ENCODE measurements at regions not wholly inside any gene's neighbourhood (a gene's known extent, or its start where the extent isn't known, plus 50 kb on each side); places are given as distances from the start of the nearest gene placed in this dataset.

DNA sequence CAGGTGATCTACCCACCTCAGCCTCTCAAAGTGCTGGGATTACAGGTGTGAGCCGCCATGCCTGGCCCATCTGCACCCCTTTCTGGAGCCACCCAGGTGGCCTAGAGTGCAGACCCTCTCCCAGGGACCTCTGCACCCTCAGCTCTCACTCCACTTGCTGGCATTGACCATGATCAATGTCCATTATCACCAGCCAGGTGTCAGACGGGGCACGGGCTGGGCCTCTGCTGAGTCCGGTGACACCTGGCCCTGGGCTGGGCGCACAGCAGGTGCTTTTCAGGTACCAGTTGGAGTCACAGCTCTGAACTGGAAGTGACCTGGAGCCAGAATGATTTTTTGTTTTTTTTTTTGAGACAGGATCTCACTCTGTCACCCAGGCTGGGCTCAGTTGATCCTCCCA, 91.8 kb upstream of the PMEPA1 start:
- no peaks in the 10 kb centered on the region for H3K36me3 Mint-ChIP-seq
- no peaks in the 10 kb centered on the region for H3K4me1 Mint-ChIP-seq
- H3K9me3 Mint-ChIP-seq: no peaks in the 10 kb centered on the region
- H3K27ac Mint-ChIP-seq: no peak overlapping the region
- ATAC-seq: peak; percentile 14
- H3K27me3 Mint-ChIP-seq: peaks cover 16% of the 10 kb centered on the region
- no peak overlapping the region for H3K4me3 Mint-ChIP-seq

DNA sequence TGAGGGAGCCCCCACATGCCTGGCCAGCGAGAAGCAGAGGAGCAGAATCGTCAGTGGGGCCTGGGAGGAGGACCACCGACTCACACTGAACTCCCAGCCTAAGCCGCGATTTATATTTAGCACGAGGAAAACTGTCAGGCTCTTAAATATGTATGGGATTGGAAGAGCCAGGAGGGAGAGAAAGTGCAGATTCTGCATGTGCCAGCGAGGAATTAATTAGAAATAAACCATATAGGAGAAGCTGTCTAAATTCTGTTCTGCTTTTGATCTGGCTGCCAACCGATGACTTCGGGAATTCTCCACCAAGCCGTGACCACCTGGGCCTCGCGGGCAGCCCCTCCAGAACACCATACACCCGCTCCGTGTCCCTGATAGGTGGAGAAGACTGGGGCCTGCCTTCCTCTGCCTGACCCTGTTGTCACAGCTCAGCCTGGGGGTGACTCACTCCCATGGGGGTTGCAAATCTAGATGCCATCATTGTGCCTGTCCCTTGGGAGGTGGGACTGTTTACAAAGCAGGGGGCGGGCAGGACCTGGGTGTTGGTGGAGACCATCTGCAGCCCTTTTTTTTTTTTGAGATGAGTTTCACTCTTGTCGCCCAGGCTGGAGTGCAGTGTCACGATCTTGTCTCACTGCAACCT, 91.1 kb upstream of the PMEPA1 start:
- Mint-ChIP-seq H3K27ac (no peak overlapping the region), H3K9me3 (no peaks in the 10 kb centered on the region), H3K4me3 (no peak overlapping the region), H3K27me3 (peaks cover 11% of the 10 kb centered on the region), H3K4me1 (no peaks in the 10 kb centered on the region), H3K36me3 (no peaks in the 10 kb centered on the region)
- ATAC-seq: no peak

DNA sequence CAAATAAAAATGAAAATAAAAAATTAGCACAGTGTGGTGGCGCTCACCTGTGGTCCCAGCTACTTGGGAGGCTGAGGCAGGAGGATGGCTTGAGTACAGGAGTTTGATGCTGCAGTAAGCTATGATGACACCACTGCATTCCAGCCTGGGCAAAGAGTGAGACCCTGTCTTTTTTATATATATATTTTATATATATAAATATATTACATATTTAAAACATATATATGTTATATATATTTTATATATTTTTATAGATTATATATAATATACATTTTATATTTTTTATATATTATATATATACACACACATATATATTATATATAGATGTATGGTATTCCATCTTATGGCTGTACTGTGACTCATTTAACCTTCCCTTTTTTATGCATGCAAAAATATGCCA, 87.6 kb upstream of the PMEPA1 start:
- Mint-ChIP-seq H3K36me3 (no peaks in the 10 kb centered on the region), H3K4me1 (no peaks in the 10 kb centered on the region), H3K4me3 (no peak overlapping the region), H3K9me3 (no peaks in the 10 kb centered on the region), H3K27ac (no peak overlapping the region), H3K27me3 (peaks cover 17% of the 10 kb centered on the region)
- ATAC-seq: no peak

DNA sequence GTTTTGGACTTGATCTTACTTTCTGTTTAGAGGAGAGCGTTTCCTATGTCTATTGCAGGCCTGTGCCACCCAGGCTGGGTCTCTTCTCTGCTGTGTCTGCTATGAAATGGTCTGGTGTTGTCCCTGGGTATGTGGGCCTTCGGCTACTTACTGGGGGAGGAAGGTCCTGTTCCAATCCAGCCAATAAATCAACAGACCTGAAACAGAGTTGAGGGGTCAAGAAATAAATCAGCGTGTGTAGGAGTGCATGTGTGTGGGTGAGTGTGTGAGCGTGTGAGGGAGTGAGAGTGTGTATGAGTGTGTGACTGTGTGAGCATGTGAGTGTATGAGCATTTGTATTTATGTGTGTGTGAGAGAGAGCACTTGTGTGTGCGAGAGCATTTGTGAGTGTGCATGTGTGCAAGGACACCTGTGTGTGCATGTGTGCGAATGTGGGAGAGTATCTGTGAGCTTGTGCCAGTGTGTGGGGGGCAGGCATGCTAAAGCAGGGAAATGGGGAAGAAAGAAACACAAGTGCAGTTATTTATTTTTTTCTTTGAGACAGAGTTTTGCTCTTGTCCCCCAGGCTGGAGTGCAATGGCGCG, 86.3 kb upstream of the PMEPA1 start:
- H3K27me3 Mint-ChIP-seq: peaks cover 17% of the 10 kb centered on the region
- ATAC-seq: no peak
- no peak overlapping the region for H3K27ac Mint-ChIP-seq
- H3K9me3 Mint-ChIP-seq: peaks cover 3% of the 10 kb centered on the region
- no peaks in the 10 kb centered on the region for H3K4me1 Mint-ChIP-seq
- no peak overlapping the region for H3K4me3 Mint-ChIP-seq
- no peaks in the 10 kb centered on the region for H3K36me3 Mint-ChIP-seq

DNA sequence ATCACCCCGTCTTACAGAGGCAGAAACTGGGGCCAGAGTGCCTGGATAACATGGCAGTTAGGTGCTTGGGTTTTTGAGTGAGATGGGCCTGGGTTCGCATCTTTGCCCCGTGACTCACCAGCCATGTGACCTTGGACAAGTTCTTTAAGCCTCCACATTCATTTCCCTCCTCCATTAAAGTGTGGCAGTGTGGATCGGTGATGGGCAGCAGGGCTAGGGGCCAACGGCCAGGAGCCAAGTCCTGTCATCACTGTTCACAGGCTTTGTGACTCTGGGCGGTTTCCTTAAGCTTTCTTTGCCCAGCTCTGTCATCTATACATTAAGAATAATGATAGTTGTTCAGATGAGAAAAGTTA, 85.5 kb upstream of the PMEPA1 start:
- no peak overlapping the region for H3K27ac Mint-ChIP-seq
- ATAC-seq: no peak
- H3K4me3 Mint-ChIP-seq: no peak overlapping the region
- peaks cover 3% of the 10 kb centered on the region for H3K9me3 Mint-ChIP-seq
- H3K27me3 Mint-ChIP-seq: peaks cover 17% of the 10 kb centered on the region
- H3K4me1 Mint-ChIP-seq: no peaks in the 10 kb centered on the region
- H3K36me3 Mint-ChIP-seq: no peaks in the 10 kb centered on the region

DNA sequence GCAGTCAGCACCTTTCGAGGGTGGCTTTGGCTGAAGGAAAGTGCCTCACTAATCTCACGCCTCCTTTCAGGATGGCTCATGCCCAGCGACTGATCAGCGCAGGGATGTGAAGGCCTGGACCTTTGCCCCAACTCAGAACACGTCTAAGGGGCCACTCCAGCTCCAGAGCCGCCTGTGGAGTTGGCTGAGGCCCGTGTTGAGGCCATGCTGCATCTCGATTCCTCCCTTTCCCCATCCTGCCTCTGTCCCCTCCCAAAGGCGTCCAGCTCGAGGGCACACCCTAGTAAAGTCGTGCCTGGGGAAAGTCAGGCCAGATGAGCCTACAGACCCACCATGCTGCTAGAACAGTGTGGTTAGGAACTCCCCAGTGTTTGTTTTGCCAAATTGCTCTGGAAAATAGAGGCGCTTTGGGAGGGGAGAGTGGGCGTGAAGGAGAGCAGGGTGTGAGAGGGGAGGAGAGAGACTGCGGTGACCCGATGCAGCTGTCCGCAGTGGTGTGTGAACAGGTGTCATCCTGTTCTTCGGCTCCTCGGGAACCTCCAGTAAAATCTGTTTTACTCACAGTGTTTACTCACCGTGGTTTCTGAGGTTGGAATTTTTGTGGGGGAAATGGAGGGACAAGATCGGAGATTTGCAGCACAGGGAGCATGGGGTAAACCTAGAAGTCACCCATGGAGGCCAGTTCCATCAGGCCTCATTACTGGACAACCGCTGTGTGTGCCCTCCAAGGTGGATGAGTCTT, 85.0 kb upstream of the PMEPA1 start:
- H3K9me3 Mint-ChIP-seq: peaks cover 3% of the 10 kb centered on the region
- peaks cover 17% of the 10 kb centered on the region for H3K27me3 Mint-ChIP-seq
- H3K36me3 Mint-ChIP-seq: no peaks in the 10 kb centered on the region
- no peak for ATAC-seq
- no peak overlapping the region for H3K4me3 Mint-ChIP-seq
- H3K27ac Mint-ChIP-seq: no peak overlapping the region
- H3K4me1 Mint-ChIP-seq: no peaks in the 10 kb centered on the region

DNA sequence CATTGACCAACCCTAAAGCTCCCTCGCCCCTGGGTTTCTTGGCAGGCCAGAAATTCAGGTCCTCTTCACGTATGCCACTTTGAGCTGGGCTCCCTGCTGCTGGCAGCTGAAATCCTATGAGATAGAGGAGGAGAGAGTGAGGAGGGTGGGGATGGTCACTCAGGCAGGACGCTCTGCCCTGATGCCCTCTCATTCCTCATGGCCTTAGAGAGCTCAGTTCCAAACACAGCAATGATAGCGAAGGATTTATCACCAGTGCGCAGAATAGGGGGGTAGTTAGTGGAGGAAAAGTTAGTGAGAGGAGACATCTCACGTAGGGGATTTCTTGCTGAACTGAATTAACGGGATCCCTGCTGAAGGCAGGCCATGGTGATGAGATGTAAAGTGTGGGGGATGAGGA, 84.2 kb upstream of the PMEPA1 start:
- Mint-ChIP-seq H3K4me1 (no peaks in the 10 kb centered on the region), H3K4me3 (no peak overlapping the region), H3K9me3 (peaks cover 3% of the 10 kb centered on the region), H3K27ac (no peak overlapping the region), H3K36me3 (no peaks in the 10 kb centered on the region), H3K27me3 (peaks cover 12% of the 10 kb centered on the region)
- no peak for ATAC-seq

DNA sequence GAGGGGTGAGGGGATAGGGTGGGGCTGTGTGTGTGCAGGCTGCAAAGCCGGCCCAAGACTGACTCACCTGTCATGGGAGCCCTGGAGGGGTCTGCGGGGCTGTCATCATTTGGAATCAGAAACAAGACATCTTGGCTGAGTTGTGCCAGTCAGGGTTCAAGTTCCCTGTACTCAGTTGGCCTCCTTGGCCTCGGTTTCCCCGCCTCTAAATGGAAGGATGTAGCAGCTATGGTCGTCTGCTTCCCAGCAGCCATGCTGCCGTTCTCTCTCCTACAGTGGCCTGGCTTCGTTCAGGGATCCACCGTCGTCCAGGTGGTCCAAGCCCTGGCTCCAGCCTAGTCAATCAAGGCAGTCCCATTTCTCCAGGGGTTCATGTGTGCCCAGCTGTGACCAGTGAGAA, 83.6 kb upstream of the PMEPA1 start:
- H3K4me1 Mint-ChIP-seq: no peaks in the 10 kb centered on the region
- no peak for ATAC-seq
- no peak overlapping the region for H3K27ac Mint-ChIP-seq
- peaks cover 17% of the 10 kb centered on the region for H3K27me3 Mint-ChIP-seq
- H3K36me3 Mint-ChIP-seq: no peaks in the 10 kb centered on the region
- H3K4me3 Mint-ChIP-seq: no peak overlapping the region
- H3K9me3 Mint-ChIP-seq: peaks cover 3% of the 10 kb centered on the region

DNA sequence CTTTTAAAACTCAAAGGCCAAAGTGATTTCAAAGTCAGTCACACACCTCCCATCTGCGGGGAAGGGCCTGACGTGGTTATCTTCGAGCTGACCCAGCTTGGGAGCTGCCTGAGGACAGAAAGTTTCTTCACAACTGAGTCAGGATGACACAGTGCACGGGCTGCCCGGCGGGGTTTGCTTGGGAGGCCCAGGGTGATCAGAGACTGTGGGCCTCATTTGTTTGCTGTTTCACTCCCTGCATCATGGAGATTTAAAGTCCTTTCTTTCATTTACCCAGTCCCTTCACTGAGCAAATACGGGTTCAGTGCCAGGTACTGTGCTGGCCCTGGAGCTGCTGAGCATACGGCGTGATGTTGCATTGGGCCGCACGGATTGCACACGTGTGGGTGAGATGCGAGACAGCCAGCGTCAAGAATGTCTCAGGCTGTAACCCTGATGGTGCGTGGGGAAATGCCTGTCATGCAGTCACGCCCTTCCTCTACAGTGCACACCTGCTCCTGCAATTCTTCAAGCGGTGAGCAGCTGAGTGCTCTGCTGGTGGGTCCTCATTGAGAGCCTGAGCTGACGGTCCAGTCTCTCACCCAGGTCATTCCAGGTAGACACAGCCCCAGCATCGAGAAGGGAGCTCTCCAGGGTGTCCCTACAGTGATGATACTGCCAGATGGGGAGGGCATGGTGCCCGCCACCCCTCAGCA, 82.7 kb upstream of the PMEPA1 start:
- Mint-ChIP-seq H3K4me3 (no peak overlapping the region), H3K9me3 (peaks cover 3% of the 10 kb centered on the region), H3K27ac (no peak overlapping the region), H3K36me3 (no peaks in the 10 kb centered on the region), H3K27me3 (peaks cover 26% of the 10 kb centered on the region), H3K4me1 (no peaks in the 10 kb centered on the region)
- no peak for ATAC-seq

DNA sequence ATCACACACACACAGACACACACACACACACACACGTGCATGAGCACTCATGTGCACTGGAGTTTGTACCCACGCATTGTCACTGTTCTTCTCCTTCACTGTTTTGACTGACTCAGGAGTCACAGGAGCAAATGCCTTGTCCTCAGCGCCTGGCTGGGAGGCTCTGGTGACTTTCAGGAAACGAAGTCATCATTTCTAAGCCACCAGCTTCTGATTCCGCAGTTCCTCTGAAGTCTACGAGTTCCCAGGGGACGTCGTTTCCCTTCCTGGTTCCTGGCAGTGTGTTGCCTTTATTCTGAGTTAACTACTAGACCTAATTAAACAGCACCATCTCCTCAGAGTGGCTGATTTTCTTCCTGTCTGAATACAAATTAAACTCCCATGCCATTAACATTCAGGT, 82.2 kb upstream of the PMEPA1 start:
- H3K36me3 Mint-ChIP-seq: no peaks in the 10 kb centered on the region
- H3K4me3 Mint-ChIP-seq: no peak overlapping the region
- no peak for ATAC-seq
- no peak overlapping the region for H3K27ac Mint-ChIP-seq
- H3K9me3 Mint-ChIP-seq: peaks cover 3% of the 10 kb centered on the region
- H3K4me1 Mint-ChIP-seq: no peaks in the 10 kb centered on the region
- peaks cover 32% of the 10 kb centered on the region for H3K27me3 Mint-ChIP-seq

DNA sequence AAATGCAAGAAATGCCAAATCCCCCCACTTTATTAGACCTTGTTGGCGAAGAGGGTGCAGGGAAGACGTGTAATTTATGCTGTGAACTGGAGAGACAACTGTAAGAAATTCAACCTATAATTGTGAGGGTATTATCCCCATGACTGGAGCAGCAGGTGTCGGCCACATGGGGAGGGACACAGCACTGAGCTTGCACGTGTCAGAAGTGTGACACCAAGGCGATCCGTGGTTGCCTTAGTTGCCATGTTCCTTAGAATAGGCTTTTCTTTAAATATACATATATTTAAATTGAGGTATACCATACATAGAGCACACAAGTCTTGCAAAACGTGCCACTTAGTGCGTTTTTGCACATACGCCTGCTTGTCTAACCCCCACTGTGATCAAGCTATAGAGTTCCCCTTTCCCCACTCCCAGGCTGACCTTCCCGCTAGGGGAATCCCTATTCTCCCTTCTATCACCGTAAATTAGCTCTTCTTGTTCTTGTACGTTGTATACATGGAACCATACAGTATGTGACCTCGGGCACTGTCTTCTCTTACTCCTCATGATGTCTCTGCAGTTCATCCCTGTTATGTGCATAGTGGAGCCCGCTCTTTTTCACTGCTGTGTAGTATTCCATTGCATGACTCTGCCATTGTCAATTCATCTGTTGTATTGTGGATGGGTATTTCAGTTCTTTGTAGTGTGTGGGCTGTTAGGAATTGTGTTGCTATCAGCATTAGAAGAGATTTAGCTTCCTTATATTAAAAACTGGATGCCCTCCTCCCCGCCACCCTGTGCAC, 81.6 kb upstream of the PMEPA1 start:
- H3K9me3 Mint-ChIP-seq: peaks cover 3% of the 10 kb centered on the region
- no peak for ATAC-seq
- H3K27me3 Mint-ChIP-seq: peaks cover 32% of the 10 kb centered on the region
- H3K27ac Mint-ChIP-seq: no peak overlapping the region
- no peak overlapping the region for H3K4me3 Mint-ChIP-seq
- no peaks in the 10 kb centered on the region for H3K4me1 Mint-ChIP-seq
- no peaks in the 10 kb centered on the region for H3K36me3 Mint-ChIP-seq

DNA sequence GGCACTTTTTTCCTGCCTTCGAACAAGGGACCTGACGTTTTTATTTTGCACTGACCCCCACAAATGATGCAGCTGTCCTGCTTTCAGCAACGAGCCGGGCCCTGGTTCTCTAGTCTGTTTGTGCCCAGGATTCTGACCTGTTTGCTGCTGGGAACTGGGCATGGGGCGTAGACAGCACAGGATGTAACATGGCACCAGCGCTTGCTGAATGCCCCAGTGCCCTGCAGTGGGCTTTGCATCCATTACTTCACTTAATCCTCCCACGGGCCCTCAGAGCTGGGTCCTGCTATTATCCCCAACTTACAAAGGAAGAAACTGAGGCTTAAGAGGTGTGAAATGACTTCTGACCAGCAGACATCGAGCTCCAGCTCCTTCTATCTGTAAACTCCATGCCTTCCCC, 80.4 kb upstream of the PMEPA1 start:
- H3K27ac Mint-ChIP-seq: no peak overlapping the region
- H3K9me3 Mint-ChIP-seq: peaks cover 3% of the 10 kb centered on the region
- no peaks in the 10 kb centered on the region for H3K4me1 Mint-ChIP-seq
- H3K4me3 Mint-ChIP-seq: no peak overlapping the region
- H3K36me3 Mint-ChIP-seq: no peaks in the 10 kb centered on the region
- no peak for ATAC-seq
- peaks cover 29% of the 10 kb centered on the region for H3K27me3 Mint-ChIP-seq

DNA sequence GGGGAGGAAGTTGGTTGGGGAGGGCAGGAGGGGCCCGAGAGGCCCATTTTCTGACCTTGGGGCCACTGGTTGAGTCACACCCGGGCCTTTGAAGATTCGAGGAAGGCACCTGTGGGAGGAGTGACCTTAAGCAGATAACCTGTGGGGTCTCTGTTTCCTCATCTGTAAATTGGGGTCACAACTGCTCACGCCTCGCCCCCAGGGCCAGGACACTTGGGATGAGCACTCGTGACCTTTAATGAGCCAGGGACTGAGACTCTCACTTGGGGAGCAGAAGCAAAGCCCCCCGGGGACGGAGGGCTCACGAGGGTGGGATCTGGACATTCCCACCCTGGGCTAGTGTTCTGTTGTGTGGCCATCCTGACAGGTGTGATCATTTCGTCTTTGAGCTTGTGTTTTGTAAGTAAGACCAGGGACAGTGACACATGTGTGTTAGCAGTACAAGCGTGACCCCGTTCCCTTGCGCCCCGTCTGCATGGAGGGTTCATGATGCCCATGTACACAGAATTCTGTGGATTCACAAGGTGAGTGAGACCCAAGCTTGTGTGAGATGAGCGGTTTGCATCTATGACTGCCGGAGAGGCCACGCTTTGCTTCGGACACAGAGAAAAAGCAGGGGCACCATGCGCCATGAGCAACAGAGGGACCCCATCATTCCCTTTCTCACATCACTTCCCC, 79.3 kb upstream of the PMEPA1 start:
- peaks cover 3% of the 10 kb centered on the region for H3K9me3 Mint-ChIP-seq
- no peaks in the 10 kb centered on the region for H3K36me3 Mint-ChIP-seq
- H3K27me3 Mint-ChIP-seq: peaks cover 27% of the 10 kb centered on the region
- no peak overlapping the region for H3K27ac Mint-ChIP-seq
- no peak for ATAC-seq
- no peak overlapping the region for H3K4me3 Mint-ChIP-seq
- no peaks in the 10 kb centered on the region for H3K4me1 Mint-ChIP-seq

DNA sequence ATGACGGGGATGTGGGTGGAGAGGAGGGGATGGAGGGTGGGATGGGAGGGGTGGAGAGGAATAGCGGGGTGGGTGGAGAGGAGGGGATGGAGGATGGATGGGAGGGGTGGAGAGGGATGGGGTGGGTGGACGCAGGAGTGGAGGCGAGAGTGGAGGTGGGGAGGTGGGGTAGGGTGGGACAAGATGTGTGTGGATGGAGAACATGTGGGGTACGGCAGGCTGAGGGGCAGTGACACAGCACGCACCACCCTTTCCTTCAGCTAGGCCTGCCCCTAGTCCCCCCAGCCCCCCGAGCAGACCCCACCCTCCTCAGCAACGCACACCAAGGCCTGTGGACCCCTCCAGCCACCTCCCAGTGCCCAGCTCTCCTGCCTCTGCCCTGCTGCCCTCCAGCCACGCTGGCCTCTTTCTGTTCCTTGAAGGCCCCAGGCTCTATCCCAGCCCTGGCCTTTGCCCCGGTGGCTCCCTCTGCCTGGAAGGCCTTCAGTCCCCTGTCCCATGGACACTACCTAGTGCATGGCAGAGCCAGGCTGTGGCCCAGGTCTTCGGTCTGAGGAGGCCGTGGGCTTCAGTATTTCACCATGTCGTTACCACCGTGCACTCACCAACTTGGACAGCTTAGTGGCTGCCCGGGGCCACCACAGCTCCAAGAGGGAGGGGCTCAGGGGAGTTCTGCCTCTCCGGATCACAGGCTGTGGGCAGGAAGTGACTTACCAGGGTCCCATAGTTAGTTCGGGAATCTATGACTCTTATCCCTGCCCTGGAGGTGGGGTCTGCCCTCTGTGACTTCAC, 78.4 kb upstream of the PMEPA1 start:
- no peak overlapping the region for H3K4me3 Mint-ChIP-seq
- peaks cover 31% of the 10 kb centered on the region for H3K27me3 Mint-ChIP-seq
- H3K9me3 Mint-ChIP-seq: peaks cover 3% of the 10 kb centered on the region
- H3K27ac Mint-ChIP-seq: no peak overlapping the region
- no peaks in the 10 kb centered on the region for H3K36me3 Mint-ChIP-seq
- no peaks in the 10 kb centered on the region for H3K4me1 Mint-ChIP-seq
- ATAC-seq: no peak
